ENCODE measurements at regions not wholly inside any gene's neighbourhood (a gene's known extent, or its start where the extent isn't known, plus 50 kb on each side); places are given as distances from the start of the nearest gene placed in this dataset.
"Not testable (repeated sequence)": the region's sequence is repeated elsewhere in the genome, so short reads cannot be mapped to it uniquely, and the experiment has no call there.

GRCh38 chr10:33100781-33101391 is 142.9 kb upstream of the ITGB1 start:
- no peak for DNase-seq

- DNase-seq = no peak
Observed at GRCh38 chr10:33099748-33100147, 141.7 kb upstream of the ITGB1 start.

- no peak for DNase-seq
Observed at GRCh38 chr10:33098951-33099663, 141.1 kb upstream of the ITGB1 start.

- no peak for DNase-seq
Observed at GRCh38 chr10:33095867-33096815, 138.1 kb upstream of the ITGB1 start.

- no peak for DNase-seq
Observed at GRCh38 chr10:33094263-33095051, 136.4 kb upstream of the ITGB1 start.

- no peak for DNase-seq
Observed at GRCh38 chr10:33093362-33093761, 135.3 kb upstream of the ITGB1 start.

GRCh38 chr10:33092596-33092995 is 134.6 kb upstream of the ITGB1 start:
- no peak for DNase-seq

- DNase-seq = no peak
Observed at GRCh38 chr10:33091201-33091600, 133.2 kb upstream of the ITGB1 start.

- no peak for DNase-seq
Observed at GRCh38 chr10:33088990-33089389, 131.0 kb upstream of the ITGB1 start.

GRCh38 chr10:33087922-33088321 is 129.9 kb upstream of the ITGB1 start:
- DNase-seq = no peak

- peak; percentile 49 for DNase-seq
Observed at GRCh38 chr10:33087152-33087551, 129.1 kb upstream of the ITGB1 start.

- no peak for DNase-seq
Observed at GRCh38 chr10:33086100-33086499, 128.1 kb upstream of the ITGB1 start.

GRCh38 chr10:33085313-33085833 is 127.3 kb upstream of the ITGB1 start:
- no peak for DNase-seq

GRCh38 chr10:33084453-33084852 is 126.4 kb upstream of the ITGB1 start:
- no peak for DNase-seq

GRCh38 chr10:33082373-33082895 is 124.4 kb upstream of the ITGB1 start:
- no peak for DNase-seq

GRCh38 chr10:33080467-33080866 is 122.4 kb upstream of the ITGB1 start:
- not testable (repeated sequence) for DNase-seq

- no peak for DNase-seq
Observed at GRCh38 chr10:33074443-33074842, 116.4 kb upstream of the ITGB1 start.

GRCh38 chr10:33073641-33074415 is 115.8 kb upstream of the ITGB1 start:
- DNase-seq = peak; percentile 15

GRCh38 chr10:33071857-33072256 is 113.8 kb upstream of the ITGB1 start:
- DNase-seq = no peak

GRCh38 chr10:33070101-33070500 is 112.1 kb upstream of the ITGB1 start:
- no peak for DNase-seq

- DNase-seq = no peak
Observed at GRCh38 chr10:33067917-33068316, 109.9 kb upstream of the ITGB1 start.
